Aorta (tissue), 5 donors: ENCODE measurements at regions not wholly inside any gene's neighbourhood (a gene's known extent, or its start where the extent isn't known, plus 50 kb on each side); places are given as distances from the start of the nearest gene placed in this dataset.

Source experiments
- ATAC-seq: fragments of 200-7000 bp; cut with Tn5 transposase; one replicate; pipeline ENCODE4 v1.9.1; 2022; ENCODE audit warnings: moderate library complexity; ENCODE audit not compliant: low FRiP score
- DNase-seq, 2 donors: peaks; one replicate each; pipeline ENCODE4 v3.0.0-alpha.2; 2020
- H3K27ac ChIP-seq, 2 donors: one replicate each; pipeline ENCODE4 v1.5.1; 2013; ENCODE audit warnings: low read length in 2 of 2, mild to moderate bottlenecking in 2 of 2, moderate library complexity in 2 of 2, control low read depth in 1 of 2, inconsistent platforms in 1 of 2, low read depth in 1 of 2
- H3K27me3 ChIP-seq, 2 donors: one replicate each; pipeline ENCODE4 v1.6.1; 2013; ENCODE audit warnings: control low read depth in 1 of 2, low read length in 1 of 2, mild to moderate bottlenecking in 1 of 2, moderate library complexity in 1 of 2; ENCODE audit not compliant: insufficient read depth in 2 of 2, control insufficient read depth in 1 of 2
- H3K36me3 ChIP-seq, 2 donors: one replicate each; pipeline ENCODE4 v1.6.1; 2013; ENCODE audit warnings: control low read depth in 1 of 2, low read length in 1 of 2, mild to moderate bottlenecking in 1 of 2; ENCODE audit not compliant: insufficient read depth in 2 of 2, control insufficient read depth in 1 of 2
- H3K4me1 ChIP-seq, 2 donors: one replicate each; pipeline ENCODE4 v1.6.1; 2013; ENCODE audit warnings: low read length in 2 of 2, control low read depth in 1 of 2, mild to moderate bottlenecking in 1 of 2, moderate library complexity in 1 of 2; ENCODE audit not compliant: insufficient read depth in 2 of 2, control insufficient read depth in 1 of 2
- H3K4me3 ChIP-seq, 2 donors: one replicate each; pipeline ENCODE4 v1.5.1; 2013; ENCODE audit warnings: low read length in 2 of 2, control low read depth in 1 of 2, mild to moderate bottlenecking in 1 of 2
- H3K9me3 ChIP-seq: one replicate; pipeline ENCODE4 v1.6.1; 2013; ENCODE audit warnings: mild to moderate bottlenecking, low read length; ENCODE audit not compliant: control insufficient read depth
- WGBS, 2 donors: extraction: QIAGEN DNeasy Blood & Tissue Kit; methylation state at CpG; one replicate each; pipeline ENCODE4 v1.1.7; 2013; 5-methylcytosine and 5-hydroxymethylcytosine counted together
- intact Hi-C, 2 donors: fragments of 100-400 bp; cut with DNase I; formaldehyde crosslinking; loops; one replicate each; pipeline versions ENCODE4 v1.14.2 to v1.15.0; 2022
- donor health status: healthy with polysubstance abuse.
- donor health status: Bipolar disorder and iron deficiency.
- donor health status: DM: no; HTN: no; CAD: no.
- donor health status: DM: no; HTN: no; CAD: no.
- donor health status: DM: yes; HTN: yes; CAD: no.

DNA sequence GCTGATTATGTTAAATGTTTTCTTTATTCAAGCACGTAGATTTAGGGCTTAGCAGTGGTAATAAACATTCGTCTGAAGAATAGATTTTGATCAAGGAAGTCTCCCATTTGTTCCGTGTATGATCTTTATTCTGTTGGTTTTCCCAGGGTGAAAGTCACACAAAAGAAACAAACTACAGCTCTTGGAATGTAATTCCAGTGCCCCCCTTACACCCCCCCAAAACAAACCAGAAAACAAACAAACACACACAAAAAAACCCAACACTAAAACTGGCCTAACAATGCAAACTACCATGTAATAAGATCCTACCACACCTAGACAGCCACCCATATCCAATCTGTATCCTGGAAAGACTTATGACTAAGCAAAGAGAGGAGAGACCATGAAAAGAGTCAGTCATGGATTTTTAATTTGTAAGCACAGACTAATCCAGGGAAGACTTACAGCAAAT lies 196.2 kb upstream of the ELL2 start:
- Histone ChIP-seq H3K36me3 (no peaks in the 10 kb centered on the region), H3K27me3 (no peaks in the 10 kb centered on the region), H3K9me3 (no peaks in the 10 kb centered on the region), H3K4me1 (no peaks in the 10 kb centered on the region), H3K4me3 (no peak overlapping the region), H3K27ac (no peak overlapping the region)
- intact Hi-C loops: no loop called here
- DNase-seq (no peak), ATAC-seq (no peak)
- WGBS, 2 donors: 94 to 95% methylated on average over 3 of the region's 3 CpGs

- Histone ChIP-seq H3K36me3 (no peaks in the 10 kb centered on the region), H3K4me1 (no peaks in the 10 kb centered on the region), H3K9me3 (no peaks in the 10 kb centered on the region), H3K4me3 (no peak overlapping the region), H3K27ac (no peak overlapping the region), H3K27me3 (no peaks in the 10 kb centered on the region)
- 90 to 93% methylated on average over 4 of the region's 4 CpGs for WGBS, 2 donors
- intact Hi-C loops: no loop called here
- ATAC-seq (no peak), DNase-seq (no peak)
Measured at GRCh38 chr5:96157077-96157780, 195.6 kb upstream of the ELL2 start.

DNA sequence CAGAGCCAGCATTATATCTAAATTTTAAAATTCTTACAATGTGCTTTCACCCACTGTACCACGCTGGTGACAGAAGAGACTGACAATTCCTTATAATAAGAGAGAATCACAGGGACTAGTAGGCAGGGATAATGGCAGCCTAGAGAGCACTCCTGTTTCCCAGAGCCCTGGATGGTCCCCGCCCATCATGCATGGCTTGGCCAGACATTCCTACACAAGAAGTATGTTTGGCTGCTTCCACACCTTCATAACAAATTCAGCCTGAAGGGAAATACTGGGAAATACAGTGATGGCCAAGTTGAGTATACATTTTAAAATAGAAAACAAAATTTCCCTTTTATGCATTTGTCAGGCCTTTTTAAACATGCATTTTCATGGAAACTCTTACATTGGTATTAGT lies 193.5 kb upstream of the ELL2 start:
- Histone ChIP-seq H3K4me3 (no peak overlapping the region), H3K27me3 (no peaks in the 10 kb centered on the region), H3K27ac (no peak overlapping the region), H3K9me3 (no peaks in the 10 kb centered on the region), H3K36me3 (no peaks in the 10 kb centered on the region), H3K4me1 (no peaks in the 10 kb centered on the region)
- no peak for ATAC-seq
- intact Hi-C loops: no loop called here
- no peak for DNase-seq
- WGBS, 2 donors: 95% methylated on average over 2 of the region's 2 CpGs

GRCh38 chr5:96151891-96152290 lies 190.2 kb upstream of the ELL2 start:
- Histone ChIP-seq H3K27ac (no peak overlapping the region), H3K27me3 (no peaks in the 10 kb centered on the region), H3K36me3 (no peaks in the 10 kb centered on the region), H3K4me1 (peaks cover 0 to under 1% of the 10 kb centered on the region in 2 donors), H3K9me3 (no peaks in the 10 kb centered on the region), H3K4me3 (no peak overlapping the region)
- 46 to 57% methylated on average over 2 of the region's 2 CpGs for WGBS, 2 donors
- intact Hi-C loops: no loop called here
- ATAC-seq: no peak
- DNase-seq: no peak

- H3K27me3 ChIP-seq: no peaks in the 10 kb centered on the region
- no peak overlapping the region for H3K4me3 ChIP-seq
- H3K27ac ChIP-seq: no peak overlapping the region
- peaks cover 4 to 9% of the 10 kb centered on the region in 2 donors for H3K4me1 ChIP-seq
- no peaks in the 10 kb centered on the region for H3K36me3 ChIP-seq
- no peaks in the 10 kb centered on the region for H3K9me3 ChIP-seq
- DNase-seq (no peak), ATAC-seq (no peak)
- WGBS, 2 donors: 79 to 95% methylated on average over 1 of the region's 1 CpG
- intact Hi-C loops: no loop called here
Measured at GRCh38 chr5:96150007-96150406, 188.4 kb upstream of the ELL2 start.

GRCh38 chr5:96149546-96149945 lies 187.9 kb upstream of the ELL2 start:
- intact Hi-C loops: no loop called here
- ATAC-seq: no peak
- 91 to 94% methylated on average over 1 of the region's 1 CpG for WGBS, 2 donors

GRCh38 chr5:96149021-96149420 lies 187.4 kb upstream of the ELL2 start:
- no peaks in the 10 kb centered on the region for H3K9me3 ChIP-seq
- H3K27ac ChIP-seq: no peak overlapping the region
- H3K4me1 ChIP-seq: peaks cover 4 to 9% of the 10 kb centered on the region in 2 donors
- intact Hi-C loops: no loop called here
- WGBS, 2 donors: 96 to 99% methylated on average over 2 of the region's 2 CpGs
- no peak for DNase-seq
- no peaks in the 10 kb centered on the region for H3K36me3 ChIP-seq
- ATAC-seq: no peak
- no peaks in the 10 kb centered on the region for H3K27me3 ChIP-seq
- H3K4me3 ChIP-seq: no peak overlapping the region

More at GRCh38 chr5:96149546-96149945, 187.9 kb upstream of the ELL2 start:
- Histone ChIP-seq H3K9me3 (no peaks in the 10 kb centered on the region), H3K4me3 (no peak overlapping the region), H3K27me3 (no peaks in the 10 kb centered on the region), H3K27ac (no peak overlapping the region), H3K4me1 (peaks cover 4 to 9% of the 10 kb centered on the region in 2 donors), H3K36me3 (no peaks in the 10 kb centered on the region)
- no peak for DNase-seq

DNA sequence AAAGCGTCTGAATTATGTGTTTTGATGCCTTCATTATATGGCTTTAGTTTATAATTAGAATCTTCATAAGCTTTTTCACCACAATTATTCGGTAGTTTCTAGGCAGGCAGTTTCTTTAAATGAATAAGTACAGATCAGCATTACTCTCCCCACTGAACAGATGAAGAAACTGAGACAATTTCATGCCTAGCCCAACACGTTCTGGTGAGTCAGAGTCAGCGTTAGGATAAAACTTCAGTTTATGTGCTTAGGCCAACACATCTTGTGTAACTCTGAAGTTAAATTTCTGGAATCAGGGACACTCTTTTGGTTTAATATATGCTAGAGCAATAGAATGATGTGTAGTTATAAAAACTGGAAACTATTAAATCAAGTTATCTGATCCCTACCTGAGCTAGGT lies 186.7 kb upstream of the ELL2 start:
- no peak overlapping the region for H3K27ac ChIP-seq
- DNase-seq: no peak
- H3K9me3 ChIP-seq: no peaks in the 10 kb centered on the region
- H3K4me3 ChIP-seq: no peak overlapping the region
- peaks cover 4 to 9% of the 10 kb centered on the region in 2 donors for H3K4me1 ChIP-seq
- 92 to 96% methylated on average over 4 of the region's 4 CpGs for WGBS, 2 donors
- ATAC-seq: no peak
- H3K27me3 ChIP-seq: no peaks in the 10 kb centered on the region
- intact Hi-C loops: no loop called here
- no peaks in the 10 kb centered on the region for H3K36me3 ChIP-seq

DNA sequence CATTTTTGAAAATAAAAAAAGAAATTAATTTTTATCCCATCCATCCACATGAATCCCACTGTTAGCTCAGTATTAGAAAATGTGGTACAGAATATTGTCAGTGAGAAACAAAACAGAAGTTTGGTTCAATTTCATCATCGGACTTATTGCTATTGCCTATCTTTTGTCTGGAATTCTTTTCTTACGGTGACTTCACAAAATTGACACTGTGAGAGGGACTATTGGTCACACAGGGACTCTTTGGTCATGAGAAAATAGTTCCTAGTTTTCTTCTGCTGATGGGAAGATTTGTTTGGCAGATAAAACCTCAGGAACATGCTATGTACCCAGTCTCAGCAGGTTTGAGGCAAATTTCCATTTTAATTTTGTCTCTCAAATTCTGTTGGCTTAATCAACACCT lies 186.2 kb upstream of the ELL2 start:
- Histone ChIP-seq H3K27me3 (no peaks in the 10 kb centered on the region), H3K9me3 (no peaks in the 10 kb centered on the region), H3K4me3 (no peak overlapping the region), H3K36me3 (no peaks in the 10 kb centered on the region), H3K27ac (no peak overlapping the region), H3K4me1 (peaks cover 4 to 9% of the 10 kb centered on the region in 2 donors)
- ATAC-seq: no peak
- DNase-seq: no peak
- WGBS, 2 donors: 95 to 97% methylated on average over 2 of the region's 2 CpGs
- intact Hi-C loops: no loop called here
